ACC112 (cell line): ENCODE measurements at regions not wholly inside any gene's neighbourhood (a gene's known extent, or its start where the extent isn't known, plus 50 kb on each side); places are given as distances from the start of the nearest gene placed in this dataset.

Experiments
- H2AFZ ChIP-seq: fragments of 200-600 bp; sonication (generic); one replicate; pipeline ENCODE4 v1.6.0; 2017; ENCODE audit warnings: antibody characterized with exemption, low read length; ENCODE audit not compliant: unreplicated experiment
- H3K27ac ChIP-seq: fragments of 200-600 bp; sonication (generic); 2 replicates; pipeline ENCODE4 v1.5.1; 2014; ENCODE audit warnings: low read depth, mild to moderate bottlenecking, antibody characterized with exemption, low read length, moderate library complexity
- H3K27me3 ChIP-seq: fragments of 200-600 bp; sonication (generic); 2 replicates; pipeline ENCODE4 v1.6.1; 2014; ENCODE audit warnings: mild to moderate bottlenecking, antibody characterized with exemption, low read length, moderate library complexity, mixed read lengths; ENCODE audit not compliant: insufficient read depth
- H3K36me3 ChIP-seq: fragments of 200-600 bp; sonication (generic); 2 replicates; pipeline ENCODE4 v1.6.1; 2016; ENCODE audit warnings: mild to moderate bottlenecking, antibody characterized with exemption, low read length, moderate library complexity, mixed read lengths; ENCODE audit not compliant: insufficient read depth
- H3K4me1 ChIP-seq: fragments of 200-600 bp; sonication (generic); one replicate; pipeline ENCODE4 v1.6.1; 2016; ENCODE audit warnings: low read length, mixed read lengths; ENCODE audit not compliant: insufficient read depth, unreplicated experiment, control insufficient read depth
- H3K4me3 ChIP-seq: fragments of 200-600 bp; sonication (generic); 2 replicates; pipeline ENCODE4 v1.5.1; 2014; ENCODE audit warnings: mild to moderate bottlenecking, low read depth, low read length
- H3K79me2 ChIP-seq: fragments of 200-600 bp; sonication (generic); one replicate; pipeline ENCODE4 v1.6.0; 2016; ENCODE audit warnings: low read length; ENCODE audit not compliant: control insufficient read depth, unreplicated experiment, insufficient read depth

DNA sequence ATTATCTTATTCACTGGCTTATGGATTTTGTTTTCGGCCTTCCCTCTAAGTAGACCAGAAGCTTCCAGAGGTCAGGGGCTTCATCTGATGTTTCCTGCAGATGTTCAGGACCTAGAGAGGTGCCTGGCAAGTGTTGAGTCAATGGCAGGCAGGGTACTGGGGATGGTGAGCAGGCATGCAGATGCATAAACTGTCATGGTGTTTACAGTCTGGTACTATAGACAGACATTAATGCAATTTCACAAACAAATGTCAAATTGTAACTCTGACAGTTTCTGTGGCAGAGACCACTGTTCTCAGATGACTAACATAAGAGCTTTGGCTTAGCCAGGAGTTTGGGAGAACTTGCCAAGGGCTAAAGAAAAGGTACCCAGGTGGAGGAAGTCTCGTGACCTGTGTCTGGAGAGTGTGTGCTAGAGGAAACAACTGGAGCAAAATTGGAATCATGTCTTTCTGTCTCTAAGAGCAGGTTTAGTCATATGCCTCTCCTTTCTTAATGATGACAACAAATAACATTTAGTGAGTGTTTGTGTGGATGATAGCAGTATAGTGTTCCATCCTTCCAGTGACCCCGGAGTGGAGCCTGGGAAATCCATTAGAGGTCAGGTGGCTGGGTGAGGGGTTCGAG, 53.7 kb upstream of the TRAK1 start:
- H3K27ac ChIP-seq = peak overlapping the region; percentile 88; the same call in 1 of the 2 replicates
- no peak overlapping the region for H3K4me3 ChIP-seq
- H3K36me3 ChIP-seq = no peaks in the 10 kb centered on the region
- H3K27me3 ChIP-seq = no peaks in the 10 kb centered on the region
- no peak overlapping the region for H2AFZ ChIP-seq
- H3K79me2 ChIP-seq = peaks cover 73% of the 10 kb centered on the region
- H3K4me1 ChIP-seq = peaks cover 44% of the 10 kb centered on the region

DNA sequence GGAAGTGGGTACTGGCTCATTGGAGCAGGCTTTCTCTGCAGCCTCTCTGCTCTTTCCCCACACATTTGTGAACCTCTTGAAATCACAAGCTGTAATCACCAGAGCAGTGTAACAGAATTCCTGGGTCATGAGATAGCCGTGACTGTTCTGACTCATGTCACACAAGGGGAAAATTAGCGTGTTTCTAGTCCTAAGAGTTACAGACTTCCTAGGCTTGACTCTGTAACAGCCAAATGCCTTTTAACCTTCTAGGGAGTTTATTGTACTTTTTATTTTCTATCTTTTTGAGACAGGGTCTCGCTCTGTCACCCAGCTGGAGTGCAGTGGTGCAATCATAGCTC, 54.7 kb upstream of the TRAK1 start:
- Histone ChIP-seq H3K4me3 (peak overlapping the region; percentile 30; the same call in 1 of the 2 replicates), H3K27ac (peak overlapping the region; percentile 88), H3K79me2 (peaks cover 70% of the 10 kb centered on the region), H3K4me1 (peaks cover 52% of the 10 kb centered on the region), H3K36me3 (no peaks in the 10 kb centered on the region), H2AFZ (no peak overlapping the region), H3K27me3 (no peaks in the 10 kb centered on the region)

DNA sequence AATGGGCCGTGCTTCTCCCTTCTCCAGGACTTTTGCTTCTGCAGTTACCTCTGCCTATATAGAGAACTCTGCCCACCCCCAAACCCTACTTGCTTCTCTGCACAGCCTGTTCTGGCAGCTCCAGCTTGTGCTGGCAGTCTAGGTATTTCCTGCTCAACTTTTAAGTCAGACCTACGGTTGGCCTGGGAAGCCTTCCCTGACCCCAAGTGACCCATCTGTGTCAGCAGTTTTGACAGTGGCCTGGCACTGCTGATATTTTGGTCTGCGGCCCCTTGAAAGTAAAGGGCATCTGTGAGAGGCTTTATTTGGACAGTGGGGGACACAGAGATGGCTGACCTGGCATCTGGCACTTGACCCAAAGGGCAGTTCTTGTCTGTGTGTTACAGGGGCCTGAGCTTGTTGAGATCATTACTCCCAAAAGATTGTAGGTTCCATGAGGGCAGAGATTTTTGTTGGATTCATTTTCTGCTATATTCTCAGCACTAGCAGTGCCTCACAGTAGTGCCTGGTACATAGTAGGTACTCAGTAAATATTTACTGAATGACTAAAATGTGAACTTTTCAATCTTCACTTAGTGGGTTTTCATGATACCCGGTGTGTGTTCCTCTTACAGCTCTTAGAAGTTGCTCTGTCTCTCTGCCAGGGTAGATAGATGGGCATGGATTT, 55.2 kb upstream of the TRAK1 start:
- Histone ChIP-seq H3K27ac (peak overlapping the region; percentile 88), H3K36me3 (no peaks in the 10 kb centered on the region), H2AFZ (no peak overlapping the region), H3K4me3 (peak overlapping the region; percentile 30; the same call in 1 of the 2 replicates), H3K27me3 (no peaks in the 10 kb centered on the region), H3K79me2 (peaks cover 67% of the 10 kb centered on the region), H3K4me1 (peaks cover 53% of the 10 kb centered on the region)

GRCh38 chr3:42035007-42035406, 56.1 kb upstream of the TRAK1 start:
- Histone ChIP-seq H3K4me1 (peaks cover 53% of the 10 kb centered on the region), H2AFZ (no peak overlapping the region), H3K4me3 (no peak overlapping the region), H3K36me3 (no peaks in the 10 kb centered on the region), H3K79me2 (peaks cover 58% of the 10 kb centered on the region), H3K27ac (peak overlapping the region; percentile 88; the same call in 1 of the 2 replicates), H3K27me3 (no peaks in the 10 kb centered on the region)

DNA sequence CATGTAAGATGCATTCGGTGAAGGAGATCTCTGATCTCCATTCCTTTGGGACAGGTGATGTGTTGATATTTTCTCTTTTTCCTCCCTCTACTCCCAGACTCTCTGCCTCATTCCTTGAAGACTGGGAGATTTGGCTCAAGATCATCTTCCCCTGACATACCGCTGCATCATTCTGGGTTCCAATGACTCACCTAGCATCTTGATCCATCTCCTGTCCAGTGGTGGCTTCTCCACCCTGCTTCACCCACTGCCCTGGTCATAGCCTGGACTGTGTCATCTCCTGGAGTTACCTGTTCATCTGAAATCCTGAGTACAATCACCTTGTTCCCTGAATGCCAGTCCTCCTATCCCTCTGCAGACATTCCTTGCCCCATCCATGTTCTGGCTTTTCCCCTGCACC, 57.4 kb upstream of the TRAK1 start:
- no peaks in the 10 kb centered on the region for H3K27me3 ChIP-seq
- peaks cover 53% of the 10 kb centered on the region for H3K4me1 ChIP-seq
- no peaks in the 10 kb centered on the region for H3K36me3 ChIP-seq
- peaks cover 55% of the 10 kb centered on the region for H3K79me2 ChIP-seq
- H2AFZ ChIP-seq = no peak overlapping the region
- peak overlapping the region; percentile 83; the same call in 1 of the 2 replicates for H3K27ac ChIP-seq
- no peak overlapping the region for H3K4me3 ChIP-seq

DNA sequence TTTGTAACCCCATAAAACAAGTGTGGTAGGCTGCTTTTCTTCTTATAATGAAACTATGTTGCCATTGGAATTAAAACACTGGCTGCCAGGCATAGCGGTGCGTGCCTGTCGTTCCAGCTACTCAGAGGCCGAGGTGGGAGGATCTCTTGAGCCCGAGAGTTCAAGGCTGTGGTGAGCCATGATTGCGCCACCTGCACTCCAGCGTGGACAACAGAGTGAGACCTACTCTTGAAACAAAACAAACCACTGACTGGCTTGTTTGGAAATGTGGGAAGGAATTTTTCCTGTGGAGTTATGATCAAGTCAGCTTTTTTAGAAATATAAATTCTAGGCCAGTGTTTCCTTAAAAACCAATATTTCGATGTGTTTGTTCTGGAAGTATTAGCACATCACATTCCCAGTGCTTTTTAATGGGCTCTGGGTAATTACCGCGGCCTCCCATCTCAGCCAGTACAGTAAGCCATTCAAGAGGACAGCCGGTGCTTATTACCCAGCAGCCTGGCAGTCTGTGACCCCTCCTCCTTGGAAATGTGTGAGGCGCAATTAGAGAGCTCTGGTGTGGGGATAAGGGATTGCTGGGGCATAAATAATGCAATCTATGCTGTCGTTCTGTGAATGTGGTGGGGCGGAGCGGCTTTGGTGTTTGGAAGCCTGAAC, 58.3 kb upstream of the TRAK1 start:
- Histone ChIP-seq H2AFZ (peak overlapping the region; percentile 12), H3K36me3 (no peaks in the 10 kb centered on the region), H3K79me2 (peaks cover 56% of the 10 kb centered on the region), H3K27me3 (no peaks in the 10 kb centered on the region), H3K27ac (peak overlapping the region; percentile 83), H3K4me1 (peaks cover 52% of the 10 kb centered on the region), H3K4me3 (peak overlapping the region; percentile 58)

- H3K4me3 ChIP-seq = peak overlapping the region; percentile 58
- H3K27ac ChIP-seq = peak overlapping the region; percentile 83
These were observed 59.2 kb upstream of the TRAK1 start for GRCh38 chr3:42031808-42032480.

DNA sequence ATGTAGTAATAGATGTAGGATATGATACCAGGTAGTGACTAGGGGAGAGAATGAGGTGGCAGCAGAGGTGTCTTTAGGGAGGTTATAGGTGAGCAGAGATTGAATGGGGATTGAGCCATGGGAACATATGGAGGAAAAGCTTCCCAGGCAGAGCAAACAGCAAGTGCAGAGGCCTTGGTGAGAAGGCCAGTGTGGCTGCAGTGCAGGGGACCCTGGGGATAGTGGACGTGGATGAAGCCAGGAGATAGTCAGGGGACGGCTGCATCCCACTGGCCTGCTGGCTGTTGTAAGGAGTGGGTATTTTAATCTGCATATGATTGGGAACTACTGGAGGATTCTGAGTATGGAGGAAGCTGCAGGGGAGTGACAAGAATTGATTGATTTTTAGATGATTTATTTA, 62.7 kb upstream of the TRAK1 start:
- Histone ChIP-seq H3K4me1 (peaks cover 43% of the 10 kb centered on the region), H3K27ac (no peak overlapping the region), H3K4me3 (no peak overlapping the region)

More at GRCh38 chr3:42031808-42032480, 59.2 kb upstream of the TRAK1 start:
- Histone ChIP-seq H3K36me3 (no peaks in the 10 kb centered on the region), H3K27me3 (no peaks in the 10 kb centered on the region), H3K79me2 (peaks cover 51% of the 10 kb centered on the region), H3K4me1 (peaks cover 44% of the 10 kb centered on the region), H2AFZ (peak overlapping the region; percentile 12)

DNA sequence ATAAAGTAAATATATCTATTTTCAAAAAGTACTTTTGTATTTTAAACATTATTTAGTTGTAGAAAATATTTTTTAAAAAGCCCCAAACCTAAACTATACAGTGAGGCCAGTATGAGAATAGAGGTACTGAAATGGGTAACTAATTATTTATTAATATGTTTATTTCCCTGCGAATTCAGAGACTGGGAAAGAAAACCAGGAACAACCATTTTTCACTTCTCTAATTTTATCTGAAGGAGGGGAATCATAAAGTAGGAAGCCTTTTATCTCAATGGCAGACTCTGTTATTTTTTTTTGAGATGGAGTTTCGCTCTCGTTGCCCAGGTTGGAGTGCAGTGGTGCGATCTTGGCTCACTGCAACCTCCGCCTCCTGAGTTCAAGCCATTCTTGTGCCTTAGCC, 63.6 kb upstream of the TRAK1 start:
- no peaks in the 10 kb centered on the region for H3K27me3 ChIP-seq
- no peaks in the 10 kb centered on the region for H3K36me3 ChIP-seq
- peaks cover 44% of the 10 kb centered on the region for H3K79me2 ChIP-seq
- no peak overlapping the region for H3K4me3 ChIP-seq
- H3K27ac ChIP-seq = no peak overlapping the region
- H3K4me1 ChIP-seq = peaks cover 36% of the 10 kb centered on the region
- no peak overlapping the region for H2AFZ ChIP-seq

More for the DNA sequence above, 62.7 kb upstream of the TRAK1 start:
- Histone ChIP-seq H3K36me3 (no peaks in the 10 kb centered on the region), H3K27me3 (no peaks in the 10 kb centered on the region), H2AFZ (no peak overlapping the region), H3K79me2 (peaks cover 44% of the 10 kb centered on the region)

DNA sequence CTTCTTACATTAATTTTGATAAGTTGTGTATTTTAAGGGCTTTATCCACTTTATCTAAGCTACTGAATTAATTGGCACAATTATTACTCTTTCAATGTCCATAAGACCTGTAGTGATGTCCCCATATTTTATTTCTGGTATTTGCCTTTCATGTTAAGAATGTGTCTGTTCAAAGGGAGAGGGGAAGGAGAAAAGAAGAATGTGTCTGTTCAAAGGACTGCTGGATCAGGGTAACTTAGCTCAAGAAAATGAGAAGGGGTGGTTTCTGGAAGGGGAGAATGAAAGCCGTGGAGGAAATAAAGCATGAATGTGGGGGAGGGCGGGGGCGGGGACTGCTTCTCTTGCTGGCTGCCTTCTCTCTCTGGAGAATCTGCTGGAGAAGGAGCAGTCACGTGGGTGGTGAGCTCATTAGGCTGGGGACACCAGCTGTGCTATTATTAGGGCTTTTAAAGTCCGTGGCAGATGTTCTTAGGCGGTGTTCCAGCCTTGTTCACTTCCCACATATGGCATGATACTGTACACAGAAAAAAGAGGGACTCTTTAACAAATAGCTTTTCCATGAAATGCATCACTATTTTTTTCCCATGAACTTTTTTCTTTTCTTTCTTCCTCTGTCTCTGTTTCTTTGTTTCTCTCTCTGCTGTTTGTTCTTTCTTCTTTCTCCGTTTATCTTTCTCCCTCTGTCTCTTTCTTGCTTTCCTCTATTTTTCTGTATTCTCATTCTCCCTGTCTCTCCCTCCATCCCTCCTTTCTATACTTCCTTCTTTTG, 63.7 kb upstream of the ULK4 start:
- H3K4me3 ChIP-seq = peak overlapping the region; percentile 58
- H2AFZ ChIP-seq = peak overlapping the region; percentile 6
- peaks cover 58% of the 10 kb centered on the region for H3K79me2 ChIP-seq
- peaks cover 42% of the 10 kb centered on the region for H3K4me1 ChIP-seq
- no peaks in the 10 kb centered on the region for H3K27me3 ChIP-seq
- no peaks in the 10 kb centered on the region for H3K36me3 ChIP-seq
- H3K27ac ChIP-seq = peak overlapping the region; percentile 86
